ENCODE measurements at regions not wholly inside any gene's neighbourhood (a gene's known extent, or its start where the extent isn't known, plus 50 kb on each side); places are given as distances from the start of the nearest gene placed in this dataset.

- TF ChIP-seq CTCF (IDR thresholded peaks at IDR 0.05; ENCODE audit: low read depth, low read length), result no peak
Measured at GRCh38 chr4:160184884-160185283, 1082.0 kb downstream of the RAPGEF2 start.

GRCh38 chr4:160193787-160194186, 1090.9 kb downstream of the RAPGEF2 start:
- no peak overlapping the region for H3K4me3 ChIP-seq (ENCODE audit: low read depth, low read length)
- TF ChIP-seq CTCF (IDR thresholded peaks at IDR 0.05; ENCODE audit: low read depth, low read length), result no peak

More at GRCh38 chr4:160184884-160185283, 1082.0 kb downstream of the RAPGEF2 start:
- H3K4me3 ChIP-seq (ENCODE audit: low read depth, low read length), result no peak overlapping the region

- TF ChIP-seq CTCF (IDR thresholded peaks at IDR 0.05; ENCODE audit: low read depth, low read length), result no peak
- no peak overlapping the region for H3K4me3 ChIP-seq (ENCODE audit: low read depth, low read length)
Measured at GRCh38 chr4:160194716-160195115, 1091.8 kb downstream of the RAPGEF2 start.

- H3K4me3 ChIP-seq (ENCODE audit: low read depth, low read length), result no peak overlapping the region
- no peak for TF ChIP-seq CTCF (IDR thresholded peaks at IDR 0.05; ENCODE audit: low read depth, low read length)
Measured at GRCh38 chr4:160202802-160203201, 1099.9 kb downstream of the RAPGEF2 start.

GRCh38 chr4:160212078-160212477, 1109.2 kb downstream of the RAPGEF2 start:
- TF ChIP-seq CTCF (IDR thresholded peaks at IDR 0.05; ENCODE audit: low read depth, low read length), result no peak

GRCh38 chr4:160213366-160213765, 1110.5 kb downstream of the RAPGEF2 start:
- H3K4me3 ChIP-seq (ENCODE audit: low read depth, low read length), result no peak overlapping the region
- no peak for TF ChIP-seq CTCF (IDR thresholded peaks at IDR 0.05; ENCODE audit: low read depth, low read length)

More at GRCh38 chr4:160212078-160212477, 1109.2 kb downstream of the RAPGEF2 start:
- H3K4me3 ChIP-seq (ENCODE audit: low read depth, low read length), result no peak overlapping the region

GRCh38 chr4:160217352-160217751, 1114.5 kb downstream of the RAPGEF2 start:
- TF ChIP-seq CTCF (IDR thresholded peaks at IDR 0.05; ENCODE audit: low read depth, low read length), result no peak
- H3K4me3 ChIP-seq (ENCODE audit: low read depth, low read length), result no peak overlapping the region
